Keratinocyte (primary cell): ENCODE measurements at regions not wholly inside any gene's neighbourhood (a gene's known extent, or its start where the extent isn't known, plus 50 kb on each side); places are given as distances from the start of the nearest gene placed in this dataset.

Experiments
- CTCF ChIP-seq, 3 experiments: IDR thresholded peaks in 1 of 3; conservative IDR thresholded peaks in 1 of 3; optimal IDR thresholded peaks in 1 of 3; 2 replicates in 2 of 3; 3 replicates in 1 of 3; pipeline versions ENCODE3 to v1.5.1; 2011; ENCODE audit warnings: low read length in 3 of 3, mild to moderate bottlenecking in 3 of 3, moderate library complexity in 2 of 3, control low read depth in 1 of 3, inconsistent platforms in 1 of 3; ENCODE audit not compliant: insufficient read depth in 2 of 3; ENCODE audit errors: extremely low read depth in 1 of 3
- EZH2 ChIP-seq: IDR thresholded peaks from one replicate; pipeline ENCODE4 v1.6.1; 2012; ENCODE audit warnings: inconsistent platforms, mild to moderate bottlenecking, low read length, moderate library complexity

- TF ChIP-seq EZH2: no peak
- TF ChIP-seq CTCF (optimal IDR thresholded peaks at IDR 0.05 in 1 of 3, IDR thresholded peaks at IDR 0.05 in 1 of 3, conservative IDR thresholded peaks at IDR 0.05 in 1 of 3; ENCODE audit: extremely low read depth in 1 of 3, insufficient read depth in 2 of 3, low read length in 3 of 3): peak in 1 of 3 experiments; percentile 36
Measured at GRCh38 chr5:161966564-161966963, 101.0 kb upstream of the GABRG2 start.
